HG02973 (cell line): ENCODE measurements at regions not wholly inside any gene's neighbourhood (a gene's known extent, or its start where the extent isn't known, plus 50 kb on each side); places are given as distances from the start of the nearest gene placed in this dataset.

Experiments used
- ATAC-seq: cut with Tn5 transposase; IDR thresholded peaks from one replicate; pipeline ENCODE4 v1.9.1; 2021; ENCODE audit warnings: moderate library complexity; ENCODE audit not compliant: unreplicated experiment

GRCh38 chr21:43348801-43349261, 78.1 kb downstream of the SIK1 start:
- no peak for ATAC-seq

GRCh38 chr21:43348170-43348766, 78.7 kb downstream of the SIK1 start:
- ATAC-seq = no peak

GRCh38 chr21:43347461-43348169, 79.3 kb downstream of the SIK1 start:
- ATAC-seq = no peak

GRCh38 chr21:43346551-43346950, 80.4 kb downstream of the SIK1 start:
- ATAC-seq = no peak

- ATAC-seq = no peak
These were observed 81.1 kb downstream of the SIK1 start for GRCh38 chr21:43345746-43346409.

- no peak for ATAC-seq
These were observed 81.7 kb downstream of the SIK1 start for GRCh38 chr21:43345046-43345745.

GRCh38 chr21:43343992-43344886, 82.7 kb downstream of the SIK1 start:
- no peak for ATAC-seq

- ATAC-seq = no peak
These were observed 83.6 kb downstream of the SIK1 start for GRCh38 chr21:43343095-43343991.

GRCh38 chr21:43342301-43342881, 84.5 kb downstream of the SIK1 start:
- no peak for ATAC-seq

GRCh38 chr21:43341378-43342161, 85.4 kb downstream of the SIK1 start:
- ATAC-seq = no peak

GRCh38 chr21:43340491-43341377, 86.2 kb downstream of the SIK1 start:
- no peak for ATAC-seq

GRCh38 chr21:43339668-43340067, 87.3 kb downstream of the SIK1 start:
- ATAC-seq = no peak

GRCh38 chr21:43338951-43339350, 88.0 kb downstream of the SIK1 start:
- no peak for ATAC-seq

GRCh38 chr21:43337901-43338655, 88.9 kb downstream of the SIK1 start:
- ATAC-seq = no peak

- no peak for ATAC-seq
These were observed 91.8 kb downstream of the SIK1 start for GRCh38 chr21:43335119-43335518.

GRCh38 chr21:43334214-43334958, 92.5 kb downstream of the SIK1 start:
- no peak for ATAC-seq
